ENCODE measurements at regions not wholly inside any gene's neighbourhood (a gene's known extent, or its start where the extent isn't known, plus 50 kb on each side); places are given as distances from the start of the nearest gene placed in this dataset.

GRCh38 chr13:107067381-107067780, 499.4 kb upstream of the ARGLU1 start:
- DNase-seq (ENCODE audit: low read depth, low spot score), result no peak

GRCh38 chr13:107066355-107066754, 498.4 kb upstream of the ARGLU1 start:
- no peak for DNase-seq (ENCODE audit: low read depth, low spot score)

- DNase-seq (ENCODE audit: low read depth, low spot score), result no peak
These were observed 497.1 kb upstream of the ARGLU1 start for GRCh38 chr13:107065036-107065435.

GRCh38 chr13:107057028-107057631, 489.2 kb upstream of the ARGLU1 start:
- no peak for DNase-seq (ENCODE audit: low read depth, low spot score)

GRCh38 chr13:107043021-107043956, 475.4 kb upstream of the ARGLU1 start:
- no peak for DNase-seq (ENCODE audit: low read depth, low spot score)

- no peak for DNase-seq (ENCODE audit: low read depth, low spot score)
These were observed 467.8 kb upstream of the ARGLU1 start for GRCh38 chr13:107035778-107036177.

GRCh38 chr13:107035186-107035585, 467.2 kb upstream of the ARGLU1 start:
- DNase-seq (ENCODE audit: low read depth, low spot score), result no peak

GRCh38 chr13:107034236-107034872, 466.4 kb upstream of the ARGLU1 start:
- DNase-seq (ENCODE audit: low read depth, low spot score), result no peak

- no peak for DNase-seq (ENCODE audit: low read depth, low spot score)
These were observed 463.8 kb upstream of the ARGLU1 start for GRCh38 chr13:107031716-107032115.

- DNase-seq (ENCODE audit: low read depth, low spot score), result no peak
These were observed 460.8 kb upstream of the ARGLU1 start for GRCh38 chr13:107028751-107029150.

- no peak for DNase-seq (ENCODE audit: low read depth, low spot score)
These were observed 458.1 kb upstream of the ARGLU1 start for GRCh38 chr13:107025991-107026390.

GRCh38 chr13:107023335-107023734, 455.4 kb upstream of the ARGLU1 start:
- no peak for DNase-seq (ENCODE audit: low read depth, low spot score)

GRCh38 chr13:107020393-107020792, 452.5 kb upstream of the ARGLU1 start:
- no peak for DNase-seq (ENCODE audit: low read depth, low spot score)

GRCh38 chr13:107018285-107018684, 450.3 kb upstream of the ARGLU1 start:
- DNase-seq (ENCODE audit: low read depth, low spot score), result no peak

GRCh38 chr13:107006661-107007060, 438.7 kb upstream of the ARGLU1 start:
- no peak for DNase-seq (ENCODE audit: low read depth, low spot score)

GRCh38 chr13:107005577-107005976, 437.6 kb upstream of the ARGLU1 start:
- DNase-seq (ENCODE audit: low read depth, low spot score), result no peak

- DNase-seq (ENCODE audit: low read depth, low spot score), result no peak
These were observed 436.0 kb upstream of the ARGLU1 start for GRCh38 chr13:107003911-107004310.

GRCh38 chr13:106998664-106999063, 430.7 kb upstream of the ARGLU1 start:
- no peak for DNase-seq (ENCODE audit: low read depth, low spot score)

GRCh38 chr13:106997696-106998095, 429.8 kb upstream of the ARGLU1 start:
- DNase-seq (ENCODE audit: low read depth, low spot score), result no peak

GRCh38 chr13:106996867-106997618, 429.1 kb upstream of the ARGLU1 start:
- no peak for DNase-seq (ENCODE audit: low read depth, low spot score)

GRCh38 chr13:106990594-106990993, 422.7 kb upstream of the ARGLU1 start:
- no peak for DNase-seq (ENCODE audit: low read depth, low spot score)

- DNase-seq (ENCODE audit: low read depth, low spot score), result no peak
These were observed 421.9 kb upstream of the ARGLU1 start for GRCh38 chr13:106989876-106990275.

Data from pulmonary artery endothelial cell (primary cell).